ENCODE measurements at regions not wholly inside any gene's neighbourhood (a gene's known extent, or its start where the extent isn't known, plus 50 kb on each side); places are given as distances from the start of the nearest gene placed in this dataset.

DNA sequence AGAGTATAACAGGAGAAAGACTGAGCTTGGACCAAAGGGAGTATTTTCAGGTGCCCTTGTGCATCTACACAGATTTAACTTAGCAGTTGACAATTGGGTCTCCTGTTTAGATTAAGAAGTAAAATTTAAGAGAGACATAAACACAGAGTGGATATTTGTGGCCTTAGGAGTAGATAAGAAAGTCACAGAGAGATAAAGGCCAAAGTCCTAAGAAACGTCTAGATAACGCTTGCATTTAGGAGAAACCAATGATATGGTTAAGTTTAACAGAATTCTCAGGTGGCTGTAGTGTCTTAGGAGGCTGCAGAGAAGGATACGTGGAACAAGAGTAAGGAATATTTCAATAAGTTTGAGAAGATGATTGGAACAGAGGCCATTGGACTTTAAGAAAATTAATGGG, 155.0 kb upstream of the DAB2 start:
- no peak for DNase-seq (ENCODE audit: low read depth)

- peak; percentile 35 for DNase-seq (ENCODE audit: low read depth)
Observed at GRCh38 chr5:39578887-39579497, 154.2 kb upstream of the DAB2 start.

- no peak for DNase-seq (ENCODE audit: low read depth)
Observed at GRCh38 chr5:39577529-39577928, 152.7 kb upstream of the DAB2 start.

DNA sequence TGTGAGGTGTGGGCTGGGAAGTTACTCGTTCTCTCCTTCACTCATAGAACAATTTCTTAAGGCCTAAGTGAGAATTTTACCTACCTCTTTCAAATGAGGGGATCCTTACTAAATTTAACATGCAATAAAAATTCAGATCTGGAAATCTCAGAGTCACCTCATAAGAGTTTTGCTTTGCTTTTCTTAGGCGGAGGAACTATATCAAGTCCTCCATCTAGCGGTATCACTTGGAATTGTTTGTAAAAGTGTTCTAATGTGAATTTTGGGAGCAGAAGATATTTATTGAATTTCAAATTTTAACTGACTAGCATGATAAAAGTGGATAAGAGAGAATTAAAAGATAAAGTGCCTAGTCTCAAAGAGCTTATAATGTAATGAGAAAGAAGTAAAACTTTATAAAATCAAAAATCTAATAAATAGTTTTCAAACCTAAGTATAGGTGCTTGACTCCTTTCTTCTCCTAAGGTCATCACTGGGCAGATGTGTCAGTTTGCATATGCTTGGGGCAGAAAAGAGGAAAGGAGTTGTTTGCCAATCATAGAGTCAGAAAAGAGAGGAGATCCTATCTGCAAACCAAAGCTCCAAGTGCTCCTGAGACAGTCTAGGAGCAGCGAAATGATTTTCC, 145.7 kb upstream of the DAB2 start:
- DNase-seq (ENCODE audit: low read depth), result peak; percentile 68

DNA sequence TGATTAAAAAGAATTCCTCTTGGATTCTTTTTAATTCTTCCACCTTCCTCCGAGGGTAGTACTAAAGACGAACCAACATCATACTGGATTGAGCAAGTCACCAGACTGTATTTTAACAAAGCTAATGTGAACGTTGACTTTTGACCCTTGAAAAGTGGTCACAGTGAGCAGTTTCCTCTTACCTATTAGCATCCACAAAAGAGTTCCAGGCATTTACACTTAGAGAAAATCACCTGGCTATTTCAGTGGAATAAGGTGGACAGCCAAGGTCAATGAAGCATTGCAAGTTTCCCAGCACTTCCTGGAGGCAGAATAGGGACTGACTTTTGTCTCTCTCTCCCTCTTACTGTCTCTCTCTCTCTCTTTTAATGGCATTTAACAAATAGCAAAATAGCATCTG, 145.1 kb upstream of the DAB2 start:
- DNase-seq (ENCODE audit: low read depth), result no peak

DNA sequence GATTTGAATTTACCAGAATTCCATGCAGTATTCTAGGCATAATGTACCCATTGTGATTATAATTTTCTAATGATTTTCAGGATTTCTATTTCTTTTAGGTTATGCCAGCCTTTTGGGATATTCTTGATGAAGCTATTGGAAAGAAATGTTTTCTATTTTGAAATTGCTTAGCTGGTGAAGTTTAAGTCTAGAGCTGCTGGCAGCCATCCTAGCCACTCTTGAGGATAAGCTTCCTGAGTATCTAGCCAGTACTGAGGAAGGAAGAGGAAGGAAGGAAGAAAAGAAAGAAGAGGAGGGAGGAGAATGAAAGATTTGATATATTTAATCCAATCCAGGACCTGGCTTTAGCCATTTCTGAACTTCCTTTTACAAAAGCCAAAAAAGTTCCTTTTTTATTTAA, 142.1 kb upstream of the DAB2 start:
- no peak for DNase-seq (ENCODE audit: low read depth)

GRCh38 chr5:39566029-39566428, 141.2 kb upstream of the DAB2 start:
- DNase-seq (ENCODE audit: low read depth), result no peak

- DNase-seq (ENCODE audit: low read depth), result no peak
Observed at GRCh38 chr5:39561421-39561820, 136.6 kb upstream of the DAB2 start.

GRCh38 chr5:39560726-39561125, 135.9 kb upstream of the DAB2 start:
- no peak for DNase-seq (ENCODE audit: low read depth)

DNA sequence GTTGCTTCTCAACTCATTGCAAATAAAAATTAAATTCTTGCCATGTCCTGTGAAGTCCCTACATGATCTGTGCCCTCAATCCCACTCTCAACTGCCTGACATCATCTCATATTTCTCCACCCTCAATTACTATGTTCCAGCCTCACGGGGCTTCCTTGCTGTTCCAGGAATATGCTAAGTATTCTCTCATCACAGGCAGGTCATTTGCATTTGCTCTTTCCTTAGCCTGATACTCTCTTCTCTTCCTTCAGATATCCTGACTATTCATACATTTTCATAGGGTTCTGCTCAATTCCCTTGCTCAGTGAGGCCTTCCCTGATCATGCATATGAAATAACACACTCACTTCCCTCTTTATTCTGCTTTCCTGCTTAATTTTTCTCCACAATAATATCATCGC, 135.1 kb upstream of the DAB2 start:
- no peak for DNase-seq (ENCODE audit: low read depth)

DNA sequence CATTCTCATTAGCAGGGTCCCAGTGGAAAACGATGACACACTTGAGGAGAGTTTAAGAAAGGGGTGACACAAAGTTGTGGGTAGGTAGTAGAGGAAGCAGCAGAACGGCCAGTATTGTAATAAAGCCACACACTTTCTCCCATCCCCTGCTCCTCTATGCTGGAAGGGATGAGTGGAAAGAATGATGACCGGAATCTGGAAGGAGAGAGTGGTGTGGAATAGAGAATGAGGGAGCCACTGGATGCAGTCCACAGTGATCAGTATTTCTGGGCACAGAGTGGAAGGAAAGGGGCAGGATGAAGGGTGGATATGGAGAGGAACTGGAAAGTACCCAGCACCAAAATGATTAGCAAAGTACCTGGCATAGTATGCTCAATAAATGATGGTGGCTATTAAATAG, 133.8 kb upstream of the DAB2 start:
- DNase-seq (ENCODE audit: low read depth), result no peak

DNA sequence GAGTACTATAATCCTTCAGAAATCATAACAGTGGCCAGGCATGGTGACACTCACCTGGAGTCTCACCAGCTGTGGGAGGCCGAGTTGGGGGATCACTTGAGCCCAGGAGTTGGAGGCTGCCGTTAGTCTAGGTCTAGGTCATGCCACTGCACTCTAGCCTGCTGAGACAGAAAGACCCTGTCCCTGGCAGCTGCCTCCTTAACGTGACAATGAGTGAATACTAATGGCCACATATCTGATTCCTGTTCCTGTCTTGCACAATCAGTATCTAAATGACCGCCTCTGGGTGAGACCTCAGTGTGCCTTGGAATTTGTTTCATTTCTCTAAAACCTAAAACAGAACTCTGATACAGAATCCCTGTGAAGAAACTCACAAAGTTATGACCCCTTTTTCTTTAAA, 131.0 kb upstream of the DAB2 start:
- no peak for DNase-seq (ENCODE audit: low read depth)

DNA sequence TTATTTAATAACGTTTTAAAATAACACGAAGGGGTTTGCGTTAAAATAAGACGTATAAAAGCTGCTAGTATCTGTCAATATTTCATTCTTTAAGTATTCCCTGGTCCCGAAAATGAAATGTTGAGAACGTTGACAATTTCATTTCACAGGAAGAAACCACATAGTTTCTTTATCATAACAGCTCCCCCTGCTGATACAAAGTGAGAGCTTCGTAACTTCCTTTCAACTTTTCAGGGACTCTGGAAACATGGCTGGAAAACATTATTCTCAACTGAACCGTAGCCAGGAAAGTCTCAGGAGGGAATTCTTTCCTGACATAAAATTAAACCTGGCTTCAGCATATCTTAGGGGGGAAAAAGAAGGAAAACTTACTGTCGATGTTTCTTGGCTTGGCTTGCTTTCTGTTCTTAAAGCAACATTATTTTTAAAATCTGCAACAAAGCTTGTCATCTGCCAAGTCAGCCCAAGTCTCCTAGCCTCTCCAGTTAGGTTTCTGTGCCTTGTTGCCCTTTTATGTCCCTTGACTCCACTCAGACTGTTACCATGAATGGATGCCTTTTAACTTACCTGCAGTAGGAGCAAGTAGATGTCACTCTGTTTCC, 122.9 kb upstream of the DAB2 start:
- peak; percentile 81 for DNase-seq (ENCODE audit: low read depth)

DNA sequence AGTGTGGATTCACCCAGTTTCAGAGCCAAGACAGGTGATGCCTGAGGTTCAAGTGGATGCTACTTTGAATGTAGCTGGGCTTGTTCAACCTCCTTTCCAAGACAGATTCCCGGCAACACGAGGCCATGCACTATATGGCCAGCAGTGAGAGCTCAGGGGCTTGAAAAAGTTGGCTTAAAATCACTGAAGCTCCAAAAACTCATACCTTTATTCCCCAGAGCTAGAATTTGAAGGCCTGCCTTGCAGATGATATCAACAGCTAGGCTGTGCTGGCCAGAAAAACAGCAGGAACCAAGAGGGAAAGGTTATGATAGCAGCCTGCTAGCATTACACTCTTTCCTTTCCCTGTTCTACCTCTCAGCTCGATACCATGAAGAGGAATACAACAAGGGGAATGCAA, 120.2 kb upstream of the DAB2 start:
- no peak for DNase-seq (ENCODE audit: low read depth)

GRCh38 chr5:39543335-39543734, 118.6 kb upstream of the DAB2 start:
- no peak for DNase-seq (ENCODE audit: low read depth)

- no peak for DNase-seq (ENCODE audit: low read depth)
Observed at GRCh38 chr5:39542511-39543285, 117.9 kb upstream of the DAB2 start.

GRCh38 chr5:39541920-39542319, 117.1 kb upstream of the DAB2 start:
- DNase-seq (ENCODE audit: low read depth), result peak; percentile 38

DNA sequence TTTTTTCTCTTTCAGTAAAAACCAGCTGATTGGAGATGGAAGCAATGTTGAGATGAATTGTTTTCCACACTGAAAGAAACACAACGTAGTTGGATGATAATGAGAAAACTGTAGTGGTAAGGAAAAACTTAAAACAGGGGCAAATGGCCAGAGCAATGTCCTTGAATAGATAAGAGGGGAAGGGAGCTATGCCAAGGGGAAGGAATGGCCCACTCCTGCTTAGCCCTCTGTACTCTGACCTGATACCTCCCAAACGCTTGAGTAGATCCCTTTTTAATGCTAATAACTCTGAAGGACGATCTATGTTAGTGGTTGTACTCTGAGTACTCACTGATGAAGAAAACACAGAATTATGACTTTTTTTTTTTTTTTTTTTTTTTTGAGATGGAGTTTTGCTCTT, 114.7 kb upstream of the DAB2 start:
- no peak for DNase-seq (ENCODE audit: low read depth)

GRCh38 chr5:39534690-39535089, 109.9 kb upstream of the DAB2 start:
- DNase-seq (ENCODE audit: low read depth), result no peak

DNA sequence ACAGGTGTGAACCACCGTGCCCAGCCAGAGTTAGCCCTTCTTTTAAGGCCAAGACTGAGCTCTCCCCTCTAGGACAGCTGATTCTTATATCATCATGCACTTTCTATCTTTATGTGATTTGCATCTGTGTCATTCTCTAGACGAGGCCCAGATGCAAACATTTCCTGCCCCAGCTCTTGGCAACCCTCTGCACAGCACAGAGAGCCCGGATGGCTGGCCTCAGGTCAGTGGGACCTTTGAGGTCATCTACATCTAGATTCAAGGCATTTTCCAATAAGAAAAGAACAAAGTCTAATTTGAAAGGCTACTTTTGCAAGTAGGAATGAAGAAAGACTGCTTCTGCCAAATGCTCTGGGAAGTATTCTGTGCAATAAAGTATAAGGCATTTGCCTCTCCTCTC, 109.0 kb upstream of the DAB2 start:
- DNase-seq (ENCODE audit: low read depth), result no peak

GRCh38 chr5:39532511-39532910, 107.7 kb upstream of the DAB2 start:
- DNase-seq (ENCODE audit: low read depth), result no peak

DNA sequence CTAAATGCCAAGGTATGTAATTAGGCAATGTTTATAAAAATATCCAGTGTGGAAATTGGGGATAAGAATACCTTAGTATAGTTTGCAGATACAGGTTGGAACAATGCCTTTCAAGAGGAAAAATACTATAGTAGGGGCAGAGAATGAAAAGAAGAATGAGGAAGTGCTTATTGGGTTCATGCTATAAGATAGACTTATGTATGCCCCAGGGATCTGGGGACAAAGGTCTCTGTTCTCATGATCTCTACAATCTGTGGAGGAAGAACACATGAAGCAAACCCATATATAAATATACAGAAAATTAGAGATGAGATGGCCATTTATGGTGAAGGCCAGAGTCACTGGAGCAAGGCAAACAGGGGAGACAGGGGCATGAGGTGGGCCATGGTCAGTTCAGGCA, 106.5 kb upstream of the DAB2 start:
- no peak for DNase-seq (ENCODE audit: low read depth)

Measured in myocyte (in vitro differentiated cells).